Hematopoietic multipotent progenitor cell treated with erythropoietin and hydrocortisone succinate and interleukin-3 and kit ligand, for 8 days (in vitro differentiated cells): ENCODE measurements at regions not wholly inside any gene's neighbourhood (a gene's known extent, or its start where the extent isn't known, plus 50 kb on each side); places are given as distances from the start of the nearest gene placed in this dataset.
A peak's percentile ranks its signal among the peaks of the same experiment; 100 is the strongest.

Source experiments
- DNase-seq: peaks from one replicate; pipeline ENCODE4 v3.0.0-alpha.2; 2015

DNA sequence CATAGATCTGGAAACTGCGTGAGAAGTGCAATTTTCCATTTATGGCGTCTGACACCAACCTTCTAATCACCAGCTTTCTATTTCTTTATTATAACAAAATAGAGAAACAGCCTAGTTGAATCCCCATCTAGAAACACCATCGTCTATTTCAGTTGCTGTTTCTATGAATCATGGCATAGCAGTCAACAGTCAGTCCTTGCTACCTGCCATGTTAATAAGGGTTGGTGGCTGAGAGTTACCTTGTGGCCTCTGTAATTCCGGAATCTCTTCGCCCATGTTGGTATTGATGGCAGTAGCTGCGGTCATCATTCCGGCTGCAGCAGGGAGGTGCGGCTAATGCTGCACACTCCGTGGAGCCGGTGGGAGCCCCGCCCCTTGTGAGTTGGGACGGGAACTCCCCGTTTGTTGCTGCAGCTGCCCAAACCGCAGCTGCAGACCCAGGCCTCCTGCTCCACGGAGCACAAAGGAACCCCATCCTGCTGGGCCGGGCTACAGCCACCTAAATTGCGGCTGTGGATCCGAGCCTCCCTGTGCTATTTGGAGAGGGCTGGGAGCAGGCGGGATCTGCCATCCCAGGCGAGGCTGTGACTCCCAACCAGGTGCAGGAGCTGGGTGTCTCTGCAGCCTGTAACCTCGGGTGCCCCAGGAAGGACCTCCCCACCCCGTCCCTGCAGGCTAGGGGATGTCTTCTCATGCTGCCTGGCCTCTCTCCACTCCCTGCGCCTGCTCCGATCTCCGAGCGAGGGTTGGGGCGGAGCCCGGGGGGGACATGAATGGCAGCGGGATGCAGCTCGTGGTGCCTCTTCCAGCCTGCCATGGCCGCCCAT, 115.4 kb upstream of the STK26 start:
- DNase-seq, result no peak

DNA sequence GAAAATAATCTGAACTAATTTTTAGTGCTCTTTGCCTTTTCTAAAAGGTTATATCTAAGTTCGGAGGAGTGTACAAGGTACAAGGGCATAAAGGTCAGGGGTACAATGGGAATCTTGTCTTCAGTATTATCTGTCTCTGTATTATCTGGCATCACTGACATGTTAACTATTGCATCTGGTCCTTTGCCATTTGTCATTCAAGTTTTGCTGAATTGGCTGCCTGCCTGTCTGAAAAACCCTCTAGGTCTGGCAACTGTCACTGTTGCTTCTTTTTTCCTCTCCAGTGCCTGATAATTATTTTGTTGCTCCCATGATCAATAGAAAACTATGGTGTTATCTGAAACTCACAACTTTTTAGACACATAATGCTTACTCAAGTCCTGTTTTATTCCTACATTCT, 112.5 kb upstream of the STK26 start:
- no peak for DNase-seq

GRCh38 chrX:131915488-131915887, 107.6 kb upstream of the STK26 start:
- no peak for DNase-seq

- peak; percentile 88 for DNase-seq
Measured at GRCh38 chrX:131917588-131917987, 105.5 kb upstream of the STK26 start.

DNA sequence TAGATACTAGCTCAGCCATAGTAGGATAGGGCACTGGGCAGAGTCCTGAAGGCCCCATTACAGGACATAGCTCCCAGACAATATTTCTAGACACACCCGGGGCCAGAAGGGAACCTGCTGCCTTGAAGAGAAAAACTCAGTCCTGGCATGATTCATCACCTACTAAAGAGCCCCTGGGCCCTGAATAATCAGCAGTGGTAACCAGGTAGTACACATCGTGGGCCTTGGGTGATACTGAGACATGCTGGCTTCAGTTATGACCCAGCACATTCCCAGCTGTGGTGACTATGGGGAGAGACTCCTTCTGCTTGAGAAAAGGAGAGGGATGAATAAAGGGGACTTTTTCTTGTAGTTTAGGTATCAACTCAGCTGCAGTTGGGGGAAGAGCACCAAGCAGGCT, 104.3 kb upstream of the STK26 start:
- DNase-seq, result no peak

GRCh38 chrX:131923614-131924250, 99.4 kb upstream of the STK26 start:
- peak; percentile 46 for DNase-seq

DNA sequence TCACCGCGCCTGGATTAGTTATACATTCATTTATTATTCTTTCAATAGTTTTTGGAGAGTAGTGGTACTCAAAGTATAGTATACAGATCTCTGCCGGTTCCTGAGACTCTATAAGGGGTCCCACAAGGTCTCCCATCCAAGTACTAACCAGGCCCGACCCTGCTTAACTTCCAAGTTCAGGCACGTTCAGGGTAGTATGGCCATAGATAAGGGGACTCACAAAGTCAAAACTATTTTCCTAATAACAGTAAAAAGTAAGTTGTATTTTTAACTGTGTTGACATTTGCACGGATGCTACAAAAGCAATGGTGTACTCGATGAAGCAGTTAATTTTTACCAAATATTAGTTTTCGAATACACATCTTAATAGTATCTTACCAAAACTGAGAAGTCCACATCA, 84.4 kb upstream of the STK26 start:
- no peak for DNase-seq

GRCh38 chrX:131942034-131942433, 81.1 kb upstream of the STK26 start:
- DNase-seq, result peak; percentile 79

GRCh38 chrX:131944936-131945902, 77.9 kb upstream of the STK26 start:
- DNase-seq, result no peak

GRCh38 chrX:131951166-131951565, 71.9 kb upstream of the STK26 start:
- peak; percentile 81 for DNase-seq

DNA sequence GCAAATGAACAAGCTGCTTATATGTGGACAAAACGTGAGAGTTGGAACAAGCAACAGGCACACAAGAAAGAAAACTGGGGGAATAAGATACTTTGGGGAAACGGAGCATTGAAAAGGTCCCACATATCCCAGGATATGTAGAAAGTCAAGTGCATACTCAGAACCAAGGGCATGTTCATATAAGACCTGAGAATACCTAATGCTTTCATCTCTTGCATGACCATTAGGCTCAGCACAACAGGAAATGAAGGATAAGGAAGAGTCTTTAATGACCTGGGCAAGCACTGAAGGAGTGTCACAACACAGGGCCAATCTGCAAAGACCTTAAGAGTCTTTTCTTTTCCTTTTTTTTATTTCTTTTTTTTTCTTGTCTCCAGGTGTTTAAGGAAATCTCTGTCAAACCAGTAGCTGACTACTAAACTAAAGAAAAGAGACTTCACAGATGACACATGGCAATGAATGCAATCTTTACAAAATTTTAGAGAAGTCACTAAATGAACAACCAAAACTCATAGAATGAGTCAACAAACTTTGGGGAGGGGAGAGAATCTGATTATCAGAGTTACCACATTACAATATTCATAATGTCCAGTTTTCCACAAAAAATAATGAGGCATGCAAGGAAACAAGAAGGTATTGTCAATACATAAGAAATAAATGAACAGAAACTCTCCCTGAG, 67.9 kb upstream of the STK26 start:
- no peak for DNase-seq

DNA sequence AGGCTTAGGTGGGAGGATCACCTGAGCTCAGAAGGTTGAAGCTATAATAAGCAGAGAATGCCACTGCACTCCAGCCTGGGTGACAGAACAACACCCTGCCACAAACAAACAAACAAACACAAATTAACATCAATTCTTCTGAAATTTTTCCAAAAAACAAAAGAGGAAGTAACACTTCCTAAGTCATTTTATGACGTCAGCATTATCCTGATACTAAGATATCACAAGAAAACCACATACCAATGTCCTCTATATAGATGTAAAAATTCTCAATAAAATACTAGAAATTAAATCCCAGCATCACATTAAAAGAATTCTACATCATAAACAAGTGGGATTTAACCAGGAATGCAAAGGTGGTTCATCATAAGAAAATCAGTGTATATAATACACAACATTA, 64.4 kb upstream of the STK26 start:
- DNase-seq, result no peak

- no peak for DNase-seq
Measured at GRCh38 chrX:131970347-131970746, 52.8 kb upstream of the STK26 start.
